GM12873 (cell line): ENCODE measurements at regions not wholly inside any gene's neighbourhood (a gene's known extent, or its start where the extent isn't known, plus 50 kb on each side); places are given as distances from the start of the nearest gene placed in this dataset.

Source experiments
- CTCF ChIP-seq: IDR thresholded peaks from 2 replicates; pipeline ENCODE4 v1.5.1; 2012; ENCODE audit warnings: low read depth, mild to moderate bottlenecking, moderate library complexity, low read length, control low read depth; ENCODE audit not compliant: insufficient read depth; ENCODE audit errors: missing control alignments

GRCh38 chr18:28816155-28816554 is 639.2 kb upstream of the CDH2 start:
- no peak for TF ChIP-seq CTCF

- no peak for TF ChIP-seq CTCF
Observed at GRCh38 chr18:28814365-28814764, 637.4 kb upstream of the CDH2 start.

GRCh38 chr18:28808373-28808772 is 631.4 kb upstream of the CDH2 start:
- TF ChIP-seq CTCF: no peak

- TF ChIP-seq CTCF: no peak
Observed at GRCh38 chr18:28805491-28805890, 628.6 kb upstream of the CDH2 start.

- no peak for TF ChIP-seq CTCF
Observed at GRCh38 chr18:28804512-28805202, 627.7 kb upstream of the CDH2 start.

GRCh38 chr18:28802546-28802945 is 625.6 kb upstream of the CDH2 start:
- no peak for TF ChIP-seq CTCF

GRCh38 chr18:28801876-28802275 is 624.9 kb upstream of the CDH2 start:
- no peak for TF ChIP-seq CTCF
